ENCODE measurements at regions not wholly inside any gene's neighbourhood (a gene's known extent, or its start where the extent isn't known, plus 50 kb on each side); places are given as distances from the start of the nearest gene placed in this dataset.
"Not testable (repeated sequence)": the region's sequence is repeated elsewhere in the genome, so short reads cannot be mapped to it uniquely, and the experiment has no call there.

GRCh38 chr3:153848702-153849101 lies 272.5 kb upstream of the ARHGEF26 start:
- no peak for TF ChIP-seq CTCF (conservative IDR thresholded peaks at IDR 0.05; ENCODE audit: low read length)
- no peak for DNase-seq (ENCODE audit: low read depth)
- H3K4me3 ChIP-seq (ENCODE audit: low read length) = no peak overlapping the region

GRCh38 chr3:153852355-153852754 lies 268.8 kb upstream of the ARHGEF26 start:
- no peak for TF ChIP-seq CTCF (conservative IDR thresholded peaks at IDR 0.05; ENCODE audit: low read length)
- no peak overlapping the region for H3K4me3 ChIP-seq (ENCODE audit: low read length)
- DNase-seq (ENCODE audit: low read depth) = no peak

GRCh38 chr3:153853163-153853562 lies 268.0 kb upstream of the ARHGEF26 start:
- DNase-seq (ENCODE audit: low read depth) = no peak
- H3K4me3 ChIP-seq (ENCODE audit: low read length) = no peak overlapping the region
- TF ChIP-seq CTCF (conservative IDR thresholded peaks at IDR 0.05; ENCODE audit: low read length) = no peak

- no peak for DNase-seq (ENCODE audit: low read depth)
- TF ChIP-seq CTCF (conservative IDR thresholded peaks at IDR 0.05; ENCODE audit: low read length) = no peak
- H3K4me3 ChIP-seq (ENCODE audit: low read length) = no peak overlapping the region
Observed at GRCh38 chr3:153855772-153856171, 265.4 kb upstream of the ARHGEF26 start.

GRCh38 chr3:153856932-153857331 lies 264.3 kb upstream of the ARHGEF26 start:
- H3K4me3 ChIP-seq (ENCODE audit: low read length) = no peak overlapping the region
- no peak for TF ChIP-seq CTCF (conservative IDR thresholded peaks at IDR 0.05; ENCODE audit: low read length)
- no peak for DNase-seq (ENCODE audit: low read depth)

GRCh38 chr3:153864793-153865192 lies 256.4 kb upstream of the ARHGEF26 start:
- H3K4me3 ChIP-seq (ENCODE audit: low read length) = no peak overlapping the region
- no peak for TF ChIP-seq CTCF (conservative IDR thresholded peaks at IDR 0.05; ENCODE audit: low read length)
- DNase-seq (ENCODE audit: low read depth) = no peak

- H3K4me3 ChIP-seq (ENCODE audit: low read length) = no peak overlapping the region
- DNase-seq (ENCODE audit: low read depth) = no peak
- TF ChIP-seq CTCF (conservative IDR thresholded peaks at IDR 0.05; ENCODE audit: low read length) = no peak
Observed at GRCh38 chr3:153866901-153867300, 254.3 kb upstream of the ARHGEF26 start.

GRCh38 chr3:153874348-153874747 lies 246.8 kb upstream of the ARHGEF26 start:
- not testable (repeated sequence) for DNase-seq (ENCODE audit: low read depth); H3K4me3 ChIP-seq (ENCODE audit: low read length)

Measured in AG10803 (cell line).